Ramos (cell line): ENCODE measurements at regions not wholly inside any gene's neighbourhood (a gene's known extent, or its start where the extent isn't known, plus 50 kb on each side); places are given as distances from the start of the nearest gene placed in this dataset.

Experiments
- in situ Hi-C: fragments of 300-500 bp; cut with MboI; formaldehyde crosslinking; loops from one replicate; pipeline ENCODE4 v1.14.3; 2022; ENCODE audit warnings: low sequenced_read_pairs; ENCODE audit not compliant: unreplicated experiment

DNA sequence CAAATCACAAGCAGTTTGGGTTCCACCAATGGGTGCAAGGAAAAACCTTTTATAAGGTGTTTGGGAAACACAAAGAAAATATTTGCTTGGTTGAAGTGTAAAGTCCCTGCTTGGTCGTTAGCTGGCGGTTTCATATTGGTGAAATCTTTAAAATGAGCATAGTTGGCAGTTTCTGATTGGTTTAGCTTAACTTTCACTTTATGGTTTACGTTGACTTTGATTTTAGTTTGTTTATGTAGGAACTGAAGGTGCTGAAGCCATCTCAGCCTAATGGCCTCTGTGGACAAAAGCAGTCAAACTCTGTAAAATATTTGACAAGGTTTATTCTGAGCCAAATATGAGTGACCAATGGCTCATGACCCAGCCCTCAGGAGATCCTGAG, 76.6 kb upstream of the PPM1J start:
- in situ Hi-C loops: no loop called here

DNA sequence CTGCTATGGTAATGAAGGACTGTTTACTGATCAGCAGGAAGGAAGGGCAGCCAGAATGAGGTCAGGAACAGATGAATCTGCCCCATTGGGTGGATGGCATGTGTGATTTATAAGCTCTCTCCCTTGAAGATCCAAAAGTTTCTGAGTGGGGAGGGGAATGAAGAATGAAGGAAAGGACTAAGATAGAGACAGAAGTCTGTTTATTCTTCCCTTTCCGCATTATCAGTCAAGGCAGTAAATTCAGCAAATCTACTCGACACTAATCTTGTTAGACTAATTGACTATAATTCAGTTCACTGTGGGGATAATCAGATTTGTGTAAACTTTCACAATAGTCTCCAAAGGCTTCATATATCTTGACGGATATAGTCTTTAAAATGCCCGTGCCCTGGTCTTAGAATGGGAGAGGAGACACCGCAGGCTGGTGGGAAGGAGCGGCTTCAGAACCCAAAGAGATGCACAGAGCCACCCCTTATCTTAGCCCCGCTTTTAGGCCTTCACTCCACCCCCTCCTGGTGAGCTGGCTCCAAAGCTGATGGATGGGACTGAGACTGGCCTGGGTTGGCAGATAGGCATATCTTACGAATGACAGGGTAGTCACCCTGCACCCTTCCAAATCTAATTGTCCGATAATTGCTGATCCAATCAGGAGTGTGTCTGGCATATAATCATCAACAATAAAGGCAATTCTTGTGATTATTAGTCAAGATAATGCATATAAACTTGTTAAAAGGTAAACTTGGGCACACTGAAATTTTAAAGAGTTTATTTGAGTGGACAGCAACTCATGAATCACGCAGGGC, 76.0 kb upstream of the PPM1J start:
- in situ Hi-C loops: no loop called here

DNA sequence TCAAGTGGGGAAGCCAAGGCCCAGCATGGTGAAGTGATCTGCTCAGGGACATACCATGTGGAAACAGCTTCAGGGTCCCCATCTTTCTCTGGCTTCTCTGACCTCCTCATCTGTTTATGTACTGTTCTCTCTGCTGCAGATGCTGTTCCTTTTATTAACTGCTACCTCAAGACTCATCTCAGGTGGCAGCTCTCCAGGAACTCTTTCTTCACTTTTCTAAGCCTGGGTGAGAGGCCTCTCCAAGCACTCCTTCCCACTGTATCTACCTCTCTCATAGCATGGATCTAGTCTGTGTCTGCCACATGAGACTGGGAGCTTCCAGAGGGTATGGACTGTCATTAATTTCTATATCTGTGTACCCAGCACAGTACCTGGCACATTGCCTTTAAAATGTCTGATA, 73.4 kb upstream of the PPM1J start:
- in situ Hi-C loops: no loop called here

- in situ Hi-C loops: no loop called here
Observed at GRCh38 chr1:112788054-112788453, 72.9 kb upstream of the PPM1J start.

- in situ Hi-C loops: no loop called here
Observed at GRCh38 chr1:112783059-112783458, 67.9 kb upstream of the PPM1J start.

- in situ Hi-C loops: no loop called here
Observed at GRCh38 chr1:112779665-112780526, 64.8 kb upstream of the PPM1J start.

DNA sequence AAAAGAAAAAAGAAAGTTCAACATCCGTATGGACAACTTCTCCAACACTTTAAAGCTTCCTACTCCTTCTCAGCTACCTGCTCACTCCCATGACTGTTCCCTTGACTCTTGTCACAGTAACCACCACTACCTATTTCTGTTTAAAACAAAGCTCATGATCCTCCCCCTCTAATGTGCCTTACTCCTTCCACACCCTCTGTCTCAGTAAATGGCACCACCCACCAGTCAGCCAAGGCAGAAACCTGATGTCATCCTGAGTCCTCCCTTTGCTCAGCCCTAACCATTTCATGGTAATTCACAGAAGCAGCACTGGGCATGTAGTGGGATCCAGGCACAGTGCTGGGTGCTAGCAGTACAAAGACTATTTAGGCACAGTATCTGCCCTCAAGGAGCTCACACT, 63.0 kb upstream of the PPM1J start:
- in situ Hi-C loops: no loop called here

DNA sequence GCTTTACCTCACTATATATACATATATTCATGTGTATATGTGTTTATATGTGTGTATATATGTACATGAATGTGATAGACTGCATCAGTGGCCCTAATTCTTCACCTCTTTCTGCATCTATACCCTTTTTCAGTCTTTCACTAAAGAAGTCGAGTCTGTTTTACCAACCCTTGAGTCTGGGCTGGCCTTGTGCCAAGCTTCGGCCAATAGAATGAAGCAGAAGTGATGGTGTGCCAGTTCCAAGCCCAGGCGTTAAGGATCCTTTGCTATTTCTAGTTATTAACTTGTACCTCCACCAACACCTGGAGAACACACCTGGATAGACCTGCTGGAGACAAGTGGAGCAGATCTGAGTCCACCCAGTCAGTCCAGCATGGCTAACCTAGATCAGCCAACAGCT, 61.6 kb upstream of the PPM1J start:
- in situ Hi-C loops: no loop called here

DNA sequence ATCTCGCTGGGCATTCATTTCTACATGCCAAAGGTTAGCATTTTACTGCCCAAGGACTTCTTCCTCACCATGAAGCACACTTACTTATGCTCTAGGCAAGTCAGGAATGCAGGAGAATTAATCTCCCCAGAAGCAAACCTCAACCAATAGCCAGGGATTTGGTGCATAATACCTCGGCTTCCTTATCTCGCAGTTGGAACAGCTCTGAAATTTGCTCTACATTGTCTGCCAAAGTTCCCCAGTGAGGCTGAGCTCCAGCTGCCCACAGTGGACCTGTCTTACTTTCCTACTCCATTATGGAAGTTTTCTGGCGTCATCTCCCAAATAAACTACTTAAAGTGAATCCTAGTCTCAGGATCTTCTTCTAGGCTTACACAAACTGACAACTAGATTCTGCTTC, 57.6 kb upstream of the PPM1J start:
- in situ Hi-C loops: no loop called here

- in situ Hi-C loops: no loop called here
Observed at GRCh38 chr1:112770724-112771123, 55.6 kb upstream of the PPM1J start.

GRCh38 chr1:112769611-112770010, 54.5 kb upstream of the PPM1J start:
- in situ Hi-C loops: no loop called here

DNA sequence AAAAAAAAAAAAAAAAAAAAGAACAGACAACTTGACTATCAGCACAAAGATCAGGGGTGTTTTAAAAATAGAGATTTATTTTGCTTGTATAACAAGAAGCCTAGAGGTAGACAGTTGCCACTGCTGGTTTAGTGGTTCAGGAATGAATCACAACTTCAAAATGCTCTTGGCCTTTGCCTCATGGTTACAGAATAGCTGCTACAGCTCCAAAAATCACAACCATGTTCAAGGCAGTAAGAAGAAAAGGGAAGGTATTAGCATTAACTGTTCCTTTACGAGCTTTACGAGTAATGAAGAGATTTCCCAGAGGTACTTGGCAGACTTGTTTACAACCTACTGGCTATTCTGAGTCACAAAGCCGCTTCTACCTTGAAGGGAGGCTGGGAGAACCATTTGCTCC, 52.5 kb upstream of the PPM1J start:
- in situ Hi-C loops: no loop called here
